ENCODE measurements at regions not wholly inside any gene's neighbourhood (a gene's known extent, or its start where the extent isn't known, plus 50 kb on each side); places are given as distances from the start of the nearest gene placed in this dataset.

DNA sequence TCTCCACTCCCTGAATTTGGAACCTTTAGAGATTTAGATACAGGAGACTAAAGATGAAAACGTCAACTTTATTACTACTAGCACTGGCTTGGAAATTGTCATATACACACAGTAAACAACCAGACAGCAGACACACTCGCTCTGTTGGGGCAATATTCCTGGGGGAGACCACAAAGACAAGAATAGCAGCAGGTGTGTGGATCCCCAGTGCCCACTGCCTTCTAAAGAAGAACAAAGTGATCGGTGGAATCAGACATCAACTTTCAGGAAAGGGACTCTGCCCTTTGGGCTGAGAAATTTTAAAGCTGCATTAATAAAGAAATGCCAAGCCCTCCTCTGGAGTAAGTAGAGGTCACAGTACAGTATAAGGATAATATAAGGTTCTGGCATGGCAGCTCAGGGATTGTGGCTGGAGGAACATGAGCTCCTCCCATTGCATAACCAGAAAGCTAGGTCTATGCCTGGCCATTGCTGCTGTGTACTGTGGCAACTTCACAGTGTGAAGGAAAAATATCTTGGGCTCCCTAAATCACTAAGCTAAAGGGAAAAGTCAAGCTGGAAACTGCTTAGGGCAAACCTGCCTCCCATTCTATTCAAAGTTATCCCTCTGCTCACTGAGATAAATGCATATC is 57.1 kb upstream of the ANKRD1 start:
- TF ChIP-seq SIN3A (IDR thresholded peaks at IDR 0.05; ENCODE audit: borderline replicate concordance, insufficient read depth, low read depth, low read length), result no peak
- TF ChIP-seq, protein P1, sequence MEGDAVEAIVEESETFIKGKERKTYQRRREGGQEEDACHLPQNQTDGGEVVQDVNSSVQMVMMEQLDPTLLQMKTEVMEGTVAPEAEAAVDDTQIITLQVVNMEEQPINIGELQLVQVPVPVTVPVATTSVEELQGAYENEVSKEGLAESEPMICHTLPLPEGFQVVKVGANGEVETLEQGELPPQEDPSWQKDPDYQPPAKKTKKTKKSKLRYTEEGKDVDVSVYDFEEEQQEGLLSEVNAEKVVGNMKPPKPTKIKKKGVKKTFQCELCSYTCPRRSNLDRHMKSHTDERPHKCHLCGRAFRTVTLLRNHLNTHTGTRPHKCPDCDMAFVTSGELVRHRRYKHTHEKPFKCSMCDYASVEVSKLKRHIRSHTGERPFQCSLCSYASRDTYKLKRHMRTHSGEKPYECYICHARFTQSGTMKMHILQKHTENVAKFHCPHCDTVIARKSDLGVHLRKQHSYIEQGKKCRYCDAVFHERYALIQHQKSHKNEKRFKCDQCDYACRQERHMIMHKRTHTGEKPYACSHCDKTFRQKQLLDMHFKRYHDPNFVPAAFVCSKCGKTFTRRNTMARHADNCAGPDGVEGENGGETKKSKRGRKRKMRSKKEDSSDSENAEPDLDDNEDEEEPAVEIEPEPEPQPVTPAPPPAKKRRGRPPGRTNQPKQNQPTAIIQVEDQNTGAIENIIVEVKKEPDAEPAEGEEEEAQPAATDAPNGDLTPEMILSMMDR (IDR thresholded peaks at IDR 0.05), result no peak
